K562 (cell line): ENCODE measurements at regions not wholly inside any gene's neighbourhood (a gene's known extent, or its start where the extent isn't known, plus 50 kb on each side); places are given as distances from the start of the nearest gene placed in this dataset.
A peak's percentile ranks its signal among the peaks of the same experiment; 100 is the strongest.

Experiments
- ATAC-seq: fragments of 200-7000 bp; cut with Tn5 transposase; 3 replicates; pipeline ENCODE4 v1.9.1; 2020; ENCODE audit warnings: moderate library complexity
- BruUV-seq: library from RNA; stranded (reverse); fragments of 400-500 nt; replicated peaks from 2 replicates; lab custom pipeline; 2021; lab: Mats Ljungman, UMichigan
- CTCF ChIA-PET: fragments of 300-600 bp; formaldehyde crosslinking; extraction: SDS; loops from one replicate; lab custom pipeline; 2021; ENCODE audit warnings: low intra/inter-chr PET ratio; lab: Yijun Ruan, JAX
- POLR2A ChIA-PET: fragments of 300-600, 350-650 bp; sonication (Branson Sonifier 250); formaldehyde crosslinking; extraction: SDS; loops from one replicate; lab custom pipeline; 2021; ENCODE audit warnings: antibody characterized with exemption, inconsistent platforms; lab: Yijun Ruan, JAX
- DNase-seq, 4 experiments: peaks; one replicate each; pipeline versions ENCODE4 v3.0.0 to v3.0.0-alpha.2; 2011 to 2018; ENCODE audit warnings: low spot score in 3 of 4, mixed read lengths in 3 of 4; ENCODE audit errors: extremely low read depth in 1 of 4
- FAIRE-seq: peaks from 2 replicates; lab custom pipeline; 2011; peaks lifted over from hg19 to GRCh38; lab: Jason Lieb, UNC
- H2AFZ ChIP-seq: 2 replicates; pipeline ENCODE4 v1.6.0; 2011; ENCODE audit warnings: low read depth, low read length, control low read depth, inconsistent platforms
- H3K27ac ChIP-seq: fragments of 200-600 bp; 3 replicates; pipeline ENCODE4 v1.8.0; 2011; ENCODE audit warnings: low read depth, mild to moderate bottlenecking, control low read depth, inconsistent platforms, low read length, moderate library complexity, mixed read lengths; ENCODE audit errors: extremely low read depth
- H3K27me3 ChIP-seq, 2 experiments: fragments of 300-600 bp in 1 of 2; 2 replicates in 1 of 2; 3 replicates in 1 of 2; pipeline versions ENCODE4 v1.6.0 to v1.8.0; 2011; ENCODE audit warnings: inconsistent platforms in 2 of 2, low read length in 2 of 2, mild to moderate bottlenecking in 1 of 2, mixed read lengths in 1 of 2, moderate library complexity in 1 of 2; ENCODE audit not compliant: control insufficient read depth in 2 of 2, insufficient read depth in 2 of 2
- H3K36me3 ChIP-seq: fragments of 300-600 bp; 3 replicates; pipeline ENCODE4 v1.8.0; 2011; ENCODE audit warnings: mild to moderate bottlenecking, low read length, inconsistent platforms; ENCODE audit not compliant: control insufficient read depth, insufficient read depth
- H3K4me1 ChIP-seq, 2 experiments: fragments of 200-600 bp in 1 of 2; replicated peaks in 1 of 2; 2 replicates in 1 of 2; 3 replicates in 1 of 2; pipeline versions ENCODE4 v1.5.1 to v1.8.0; 2011; ENCODE audit warnings: inconsistent platforms in 2 of 2, low read length in 2 of 2, mild to moderate bottlenecking in 1 of 2, mixed read lengths in 1 of 2, moderate library complexity in 1 of 2; ENCODE audit not compliant: control insufficient read depth in 2 of 2, insufficient read depth in 2 of 2
- H3K4me2 ChIP-seq: 2 replicates; pipeline ENCODE4 v1.6.1; 2011; ENCODE audit warnings: low read length, control low read depth, inconsistent platforms, mixed read lengths; ENCODE audit not compliant: insufficient read depth
- H3K4me3 ChIP-seq: fragments of 200-600 bp; sonication (generic), shearing (Covaris generic); 2 replicates; pipeline ENCODE4 v1.5.1; 2016; ENCODE audit warnings: control low read depth, inconsistent platforms
- H3K79me2 ChIP-seq: fragments of 200-600 bp; 3 replicates; pipeline ENCODE4 v1.8.0; 2011; ENCODE audit warnings: low read length, inconsistent platforms; ENCODE audit not compliant: control insufficient read depth, insufficient read depth
- H3K9ac ChIP-seq, 2 experiments: 2 replicates each; pipeline versions ENCODE4 v1.6.0 to v1.6.1; 2011; ENCODE audit warnings: low read depth in 2 of 2, low read length in 2 of 2, control low read depth in 1 of 2, inconsistent platforms in 1 of 2, mild to moderate bottlenecking in 1 of 2, mixed read lengths in 1 of 2; ENCODE audit not compliant: insufficient read depth in 1 of 2
- H3K9me1 ChIP-seq: one replicate; pipeline ENCODE4 v1.6.0; 2011; ENCODE audit warnings: inconsistent platforms, mild to moderate bottlenecking, low read length, moderate library complexity; ENCODE audit not compliant: control insufficient read depth, insufficient read depth
- H3K9me3 ChIP-seq: replicated peaks from 2 replicates; pipeline ENCODE4 v1.5.1; 2011; ENCODE audit warnings: low read depth, low read length, inconsistent platforms; ENCODE audit not compliant: control insufficient read depth, insufficient read depth
- H4K20me1 ChIP-seq: replicated peaks from 2 replicates; pipeline ENCODE4 v1.6.1; 2011; ENCODE audit warnings: low read length, inconsistent platforms, mixed read lengths; ENCODE audit not compliant: control insufficient read depth, insufficient read depth
- C11orf30 ChIP-seq: fragments of 450-650 bp; IDR thresholded peaks from 2 replicates; pipeline ENCODE4 v1.6.1; 2016; ENCODE audit warnings: low read depth, mild to moderate bottlenecking
- CBX1 ChIP-seq: sonication (generic); IDR thresholded peaks from 2 replicates; pipeline ENCODE4 v1.6.1; 2016; ENCODE audit warnings: antibody characterized with exemption, low read depth, mild to moderate bottlenecking
- ESRRA ChIP-seq: fragments of 450-650 bp; IDR thresholded peaks from 2 replicates; pipeline ENCODE4 v1.6.1; 2014; ENCODE audit warnings: low read depth, mild to moderate bottlenecking, moderate library complexity, borderline replicate concordance
- ZNF316 ChIP-seq: fragments of 450-650 bp; IDR thresholded peaks from 2 replicates; pipeline ENCODE4 v1.6.1; 2016
- WGBS: fragments of 100-300 bp; shearing (Covaris generic); methylation state at CpG from one replicate; pipeline ENCODE4 v1.1.6; 2016; ENCODE audit warnings: low coverage, mixed read lengths; ENCODE audit not compliant: insufficient coverage; ENCODE audit errors: missing lambda C conversion rate; 5-methylcytosine and 5-hydroxymethylcytosine counted together
- in situ Hi-C: fragments of 300-500 bp; cut with MboI; formaldehyde crosslinking; loops from 4 replicates; pipeline ENCODE4 v1.15.0; 2018; ENCODE audit warnings: inconsistent platforms, mixed read lengths
- intact Hi-C: fragments of 100-400 bp; cut with micrococcal nuclease; formaldehyde crosslinking; loops from 2 replicates; pipeline ENCODE4 v1.14.2; 2022

- H3K27me3 ChIP-seq = peaks cover 36 to 73% of the 10 kb centered on the region in 2 experiments
- H3K9ac ChIP-seq = no peak overlapping the region
- no peaks in the 10 kb centered on the region for H3K9me3 ChIP-seq
- ChIA-PET POLR2A (interaction anchor here (1.0 kb wide), 1 partner anchor 25 kb away, joined by 3 read pairs; no protein-coding TSS in a partner anchor), CTCF (interaction anchor here (0.5 kb wide), 1 partner anchor 51 kb away, joined by 4 read pairs; no protein-coding TSS in a partner anchor)
- no peak overlapping the region for H3K4me2 ChIP-seq
- TF ChIP-seq C11orf30 (0 out of 2 replicates have a peak, but pooled peaks have one; percentile 17), ZNF316 (0 out of 2 replicates have a peak, but pooled peaks have one; percentile 6), CBX1 (no peak), ESRRA (peak; percentile 60; the same call in 1 of the 2 replicates)
- peaks cover 0 to 4% of the 10 kb centered on the region in 2 experiments; a peak in 1 of 5 replicates for H3K4me1 ChIP-seq
- BruUV-seq = no TSS peak
- H3K36me3 ChIP-seq = no peaks in the 10 kb centered on the region
- intact Hi-C loops = no loop called here
- ATAC-seq = no peak
- H3K4me3 ChIP-seq = no peak overlapping the region
- in situ Hi-C loops = no loop called here
- H3K9me1 ChIP-seq = no peaks in the 10 kb centered on the region
- FAIRE-seq = no peak
- no peaks in the 10 kb centered on the region for H3K79me2 ChIP-seq
- WGBS = under 1% methylated on average over 14 of the region's 14 CpGs
- no peaks in the 10 kb centered on the region for H4K20me1 ChIP-seq
- H2AFZ ChIP-seq = no peak overlapping the region
- no peak for DNase-seq
- H3K27ac ChIP-seq = no peak overlapping the region
Measured at GRCh38 chr7:148473703-148474480, 116.7 kb upstream of the C7orf33 start.
